Hindlimb muscle (tissue), 1 donor: ENCODE measurements at regions not wholly inside any gene's neighbourhood (a gene's known extent, or its start where the extent isn't known, plus 50 kb on each side); places are given as distances from the start of the nearest gene placed in this dataset.

Experiments
- DNase-seq: peaks from one replicate; pipeline ENCODE4 v3.0.0-alpha.2; 2013

- no peak for DNase-seq
Measured at GRCh38 chrX:15191830-15192229, 78.1 kb downstream of the ASB9 start.

DNA sequence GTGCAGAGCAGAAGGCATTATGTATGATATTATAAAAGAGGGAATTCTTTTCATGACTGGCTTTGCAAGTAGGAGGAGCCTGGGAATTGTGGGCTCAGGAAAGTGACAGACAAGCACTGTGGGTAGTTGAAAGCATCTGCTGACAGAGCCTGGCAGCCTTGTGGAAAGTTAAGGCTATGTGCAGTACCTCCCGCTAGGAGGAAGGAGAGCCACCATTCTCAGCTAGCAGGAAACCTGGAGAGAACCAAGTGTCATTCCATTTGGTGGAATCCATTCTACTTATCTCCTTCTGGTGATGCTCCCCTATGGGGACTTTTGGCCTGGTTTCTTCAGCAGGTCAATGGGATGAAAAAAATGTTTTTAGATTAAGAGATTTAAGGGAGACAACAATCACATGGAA lies 81.8 kb downstream of the ASB9 start:
- DNase-seq = no peak

DNA sequence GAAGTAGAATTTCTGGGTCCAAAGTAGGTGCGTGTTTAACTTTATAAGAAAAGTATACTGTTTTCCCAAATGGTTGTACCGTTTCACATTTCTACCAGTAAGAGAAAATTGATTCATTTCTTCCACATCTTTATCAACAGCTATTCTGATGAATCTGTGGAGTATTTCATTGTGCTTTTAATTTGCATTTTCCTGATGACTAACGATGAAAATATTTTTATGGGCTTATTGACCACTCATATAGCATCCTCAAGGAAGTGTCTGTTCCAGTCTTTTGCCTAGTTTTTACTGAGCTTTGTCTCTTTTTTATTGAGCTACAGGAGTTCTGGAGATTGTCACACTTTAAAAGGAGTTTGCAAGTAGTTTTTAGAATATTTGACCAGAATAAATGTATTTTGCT lies 92.6 kb downstream of the ASB9 start:
- DNase-seq = no peak

DNA sequence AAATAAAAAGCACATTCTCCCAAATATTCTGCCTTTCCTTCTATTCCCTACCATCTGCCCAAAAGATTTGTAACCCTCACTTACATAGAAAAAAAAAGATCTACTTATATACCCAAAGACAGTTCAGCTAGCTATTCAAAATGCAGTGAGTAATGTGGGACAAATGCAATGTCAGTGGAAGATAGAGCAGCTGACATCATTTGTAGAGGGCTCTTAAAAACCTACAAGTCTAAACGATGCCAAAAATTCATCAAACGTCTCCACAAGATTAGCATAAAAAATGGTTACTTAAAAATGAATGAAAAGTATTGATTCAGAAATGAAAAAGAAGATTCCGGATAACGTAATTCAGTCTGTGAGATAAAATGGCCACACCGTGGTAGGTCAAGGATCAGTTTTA lies 96.5 kb downstream of the ASB9 start:
- no peak for DNase-seq

GRCh38 chrX:15170927-15171326 lies 99.0 kb downstream of the ASB9 start:
- DNase-seq = no peak

GRCh38 chrX:15167826-15168225 lies 102.1 kb downstream of the ASB9 start:
- no peak for DNase-seq

DNA sequence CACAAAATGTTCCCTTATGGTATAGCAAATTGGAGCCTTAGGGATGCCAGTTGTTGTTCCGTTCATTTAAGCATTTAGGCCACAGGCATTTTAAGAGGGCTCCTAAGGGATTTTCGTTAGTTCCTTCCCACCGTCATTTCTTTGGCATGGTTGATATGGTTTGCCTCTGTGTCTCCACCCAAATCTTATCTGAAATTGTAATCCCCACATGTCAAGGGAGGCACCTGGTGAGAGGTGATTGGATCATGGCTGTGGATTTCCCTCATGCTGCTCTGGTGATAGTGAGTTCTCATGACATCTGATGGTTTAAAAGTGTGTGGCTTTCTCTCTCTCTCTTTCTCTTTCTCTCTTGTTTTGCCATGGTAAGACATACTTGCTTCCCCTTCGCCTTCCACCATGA lies 104.1 kb downstream of the ASB9 start:
- DNase-seq = no peak

- no peak for DNase-seq
Measured at GRCh38 chrX:15163131-15163530, 106.8 kb downstream of the ASB9 start.

- no peak for DNase-seq
Measured at GRCh38 chrX:15160558-15161095, 109.3 kb downstream of the ASB9 start.

GRCh38 chrX:15158736-15159406 lies 111.0 kb downstream of the ASB9 start:
- no peak for DNase-seq

DNA sequence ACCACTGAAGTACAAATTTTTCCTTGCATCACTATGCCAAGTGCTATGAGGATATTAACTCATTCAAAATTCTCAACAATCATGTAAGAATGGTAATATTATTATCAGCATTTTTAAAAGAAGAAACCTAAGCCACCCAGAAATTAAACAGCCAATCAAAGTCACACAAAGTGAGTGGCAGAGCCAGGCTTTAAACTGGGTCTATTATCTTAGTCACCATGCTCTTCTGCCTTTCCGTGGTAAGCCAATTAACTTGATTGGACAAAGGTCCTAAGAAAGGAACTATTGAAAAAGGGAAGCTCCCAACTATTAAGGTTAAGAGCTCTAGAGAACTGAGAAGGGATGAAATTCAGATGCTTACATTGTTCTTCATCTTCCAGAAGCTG lies 111.5 kb downstream of the ASB9 start:
- no peak for DNase-seq

DNA sequence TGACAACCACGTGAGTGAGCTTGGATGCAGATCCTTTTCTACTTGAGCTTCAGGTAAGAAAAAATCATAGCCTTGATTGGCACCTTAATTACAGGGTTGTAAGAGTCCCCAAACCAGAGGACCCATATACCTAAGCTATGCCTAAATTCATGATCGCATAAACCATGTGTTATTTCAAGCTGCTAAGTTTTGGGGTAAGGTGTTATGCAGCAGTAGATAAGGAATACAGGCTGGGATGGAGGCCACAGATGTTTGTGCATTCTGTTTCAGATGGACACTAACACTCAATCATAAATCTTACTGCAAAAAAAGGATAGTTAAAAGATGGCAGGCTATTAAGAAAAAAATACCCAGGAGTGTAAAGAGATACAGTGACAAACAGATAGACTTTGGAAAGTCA lies 112.3 kb downstream of the ASB9 start:
- DNase-seq = no peak

DNA sequence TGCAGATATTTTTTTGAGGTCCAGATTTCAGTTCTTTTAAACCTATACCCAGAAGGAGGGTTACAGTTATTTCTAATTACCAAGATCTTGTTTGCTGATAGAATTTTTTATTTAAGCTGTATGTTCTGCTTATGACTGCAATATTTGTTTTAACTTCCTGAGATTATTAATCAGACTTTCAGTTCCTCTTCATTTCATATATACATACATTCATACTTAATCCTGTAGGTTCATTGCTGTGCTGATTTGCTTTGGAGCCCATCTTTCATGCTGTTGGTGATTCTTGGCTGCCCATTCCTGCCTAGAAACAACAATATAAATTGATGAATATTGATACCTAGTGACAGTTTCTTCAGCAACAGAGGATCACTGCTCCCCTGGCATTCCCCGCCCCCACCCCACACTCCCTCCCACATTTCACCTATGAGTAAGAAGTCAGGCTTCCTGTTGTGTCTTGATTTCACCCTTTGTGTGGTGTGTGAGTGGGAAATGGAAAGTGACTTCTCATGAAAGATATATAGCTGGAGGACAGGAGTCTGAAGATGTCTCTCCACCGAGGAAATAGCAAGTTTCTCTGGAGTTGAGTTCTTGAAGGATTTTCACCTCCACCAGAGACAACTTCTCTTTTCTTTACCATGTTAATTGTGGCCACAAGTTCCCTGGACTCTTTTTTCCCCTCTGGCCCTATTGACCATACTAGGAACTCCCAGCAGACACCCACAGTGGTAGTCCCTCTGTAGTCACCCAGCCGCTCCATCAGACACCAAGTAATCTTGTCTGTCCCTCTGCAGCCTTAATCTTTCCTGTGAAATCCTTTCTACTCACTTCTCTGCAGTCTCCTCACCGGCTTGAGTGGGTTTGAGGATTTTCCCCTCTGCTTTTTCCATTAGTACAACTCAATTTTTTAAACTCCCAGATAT lies 118.4 kb downstream of the ASB9 start:
- DNase-seq = no peak

DNA sequence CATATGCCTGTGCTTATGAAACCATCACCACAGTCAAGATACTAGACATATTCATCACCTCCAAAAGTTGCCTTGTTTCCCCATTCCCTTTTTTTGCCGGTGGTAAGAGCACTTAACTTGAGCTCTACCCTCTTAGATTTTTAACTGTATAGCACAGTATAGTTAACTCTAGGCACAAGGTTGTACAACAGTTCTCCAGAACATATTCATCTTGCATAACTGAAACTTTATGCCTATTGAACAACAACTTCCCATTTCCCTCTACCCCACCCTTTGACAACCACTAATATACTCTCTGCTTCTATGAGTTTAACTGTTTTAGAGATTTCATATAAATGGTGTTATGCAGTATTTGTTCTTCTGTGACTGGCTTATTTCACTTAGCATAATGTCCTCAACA lies 119.3 kb downstream of the ASB9 start:
- no peak for DNase-seq

- DNase-seq = no peak
Measured at GRCh38 chrX:15146515-15146914, 123.4 kb downstream of the ASB9 start.

GRCh38 chrX:15143825-15144121 lies 126.1 kb downstream of the ASB9 start:
- peak; percentile 0 for DNase-seq

DNA sequence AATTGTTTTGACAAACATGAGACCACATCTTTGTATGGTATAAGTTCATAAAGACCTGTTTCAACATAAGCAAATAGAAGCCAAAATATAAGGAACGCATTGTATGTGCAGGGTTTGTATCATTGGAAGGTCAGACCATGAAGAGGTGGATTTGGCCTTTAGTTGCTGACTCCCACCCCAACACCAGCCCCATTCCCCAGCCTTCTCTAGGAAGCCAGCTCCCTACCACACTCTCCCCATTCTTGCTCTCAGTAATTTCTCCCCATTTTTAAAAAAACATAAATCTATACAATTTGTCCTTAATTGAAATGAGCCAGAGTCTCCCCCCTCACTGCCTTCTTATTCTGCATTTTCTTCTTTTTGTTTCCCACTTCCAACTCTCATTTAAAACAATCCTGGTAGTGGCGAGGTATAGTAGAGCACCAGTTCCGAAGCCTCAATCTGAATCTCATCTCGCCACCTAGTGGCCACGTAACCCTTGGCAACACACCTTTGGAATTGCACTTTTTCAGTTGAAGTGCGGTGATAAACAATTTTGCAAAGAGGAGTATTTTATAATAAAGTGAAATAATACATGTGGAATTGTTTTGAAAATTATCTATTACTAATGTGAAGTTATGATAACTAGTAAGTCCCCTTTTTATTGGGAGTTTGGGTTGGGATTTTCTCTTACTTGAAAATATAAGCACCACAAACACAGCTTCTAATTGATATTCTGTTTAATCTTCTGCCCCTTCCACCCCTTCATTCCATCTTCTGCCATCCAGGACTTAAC lies 126.6 kb downstream of the ASB9 start:
- peak; percentile 25 for DNase-seq

DNA sequence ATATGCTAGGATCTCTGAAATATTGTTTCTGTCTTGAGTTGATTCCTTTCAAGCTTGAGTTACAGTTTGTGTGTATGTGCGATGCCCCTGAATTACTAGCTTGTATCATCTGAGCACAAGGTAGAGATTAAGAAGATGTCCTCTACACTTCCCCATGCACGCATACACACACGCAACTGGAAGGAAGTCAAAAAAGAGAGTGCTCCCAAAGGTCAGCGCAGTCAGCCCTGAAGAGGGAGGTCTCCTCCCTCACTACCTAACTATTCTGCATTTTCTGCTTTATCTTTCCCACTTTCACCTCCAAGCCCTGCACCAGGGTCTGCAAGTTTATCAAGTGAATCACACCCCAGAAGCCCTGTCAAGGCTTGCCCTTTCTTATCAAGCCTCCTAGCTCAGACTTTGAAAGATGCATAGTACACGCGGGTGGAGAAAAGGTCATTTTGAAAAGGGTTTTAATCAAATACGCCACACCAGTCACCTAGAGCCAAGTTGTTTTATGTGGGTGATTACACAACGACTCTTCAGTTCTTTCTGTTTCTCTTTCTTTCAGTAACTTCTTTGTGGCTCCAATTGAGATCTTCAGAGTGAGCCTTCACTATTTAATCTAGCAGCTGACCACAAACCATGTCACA lies 127.7 kb downstream of the ASB9 start:
- DNase-seq = no peak

DNA sequence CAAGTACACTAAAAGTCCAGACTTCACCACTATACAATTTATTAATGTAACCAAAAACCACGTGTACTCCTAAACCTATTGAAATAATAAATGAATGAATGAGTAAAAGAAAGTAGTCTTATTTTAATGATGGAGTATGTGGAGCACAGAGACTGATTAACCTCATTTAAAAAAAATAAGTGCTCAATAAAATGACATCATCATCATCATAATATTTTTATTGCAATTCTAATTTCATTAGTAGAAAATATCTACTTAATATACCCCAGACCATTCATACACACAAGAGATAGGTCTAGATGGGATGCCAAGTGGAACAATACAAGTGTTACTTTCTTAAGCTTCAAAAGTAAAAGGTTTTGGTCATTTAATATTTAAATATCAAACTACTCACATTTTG lies 133.1 kb downstream of the ASB9 start:
- DNase-seq = no peak

DNA sequence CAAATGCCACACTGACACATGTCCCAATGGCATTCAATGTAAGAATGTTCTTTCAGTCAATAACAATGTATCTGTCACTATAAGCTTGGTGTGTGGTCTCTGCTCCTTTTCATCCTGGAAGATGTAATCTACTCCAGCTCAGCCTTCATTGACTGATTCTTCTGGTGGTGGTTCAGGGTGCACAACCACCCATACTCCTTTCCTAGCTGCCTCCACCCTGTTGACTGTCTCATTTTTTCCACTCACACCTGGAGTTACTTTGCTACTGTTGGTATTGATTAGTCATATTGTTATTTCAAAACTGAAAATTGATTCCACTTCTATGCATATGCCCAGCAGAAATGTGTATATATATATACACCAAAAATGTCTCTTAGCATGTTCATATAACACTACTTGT lies 140.5 kb downstream of the ASB9 start:
- DNase-seq = no peak

GRCh38 chrX:15128861-15129260 lies 141.0 kb downstream of the ASB9 start:
- no peak for DNase-seq

GRCh38 chrX:15127010-15127409 lies 142.9 kb downstream of the ASB9 start:
- no peak for DNase-seq

DNA sequence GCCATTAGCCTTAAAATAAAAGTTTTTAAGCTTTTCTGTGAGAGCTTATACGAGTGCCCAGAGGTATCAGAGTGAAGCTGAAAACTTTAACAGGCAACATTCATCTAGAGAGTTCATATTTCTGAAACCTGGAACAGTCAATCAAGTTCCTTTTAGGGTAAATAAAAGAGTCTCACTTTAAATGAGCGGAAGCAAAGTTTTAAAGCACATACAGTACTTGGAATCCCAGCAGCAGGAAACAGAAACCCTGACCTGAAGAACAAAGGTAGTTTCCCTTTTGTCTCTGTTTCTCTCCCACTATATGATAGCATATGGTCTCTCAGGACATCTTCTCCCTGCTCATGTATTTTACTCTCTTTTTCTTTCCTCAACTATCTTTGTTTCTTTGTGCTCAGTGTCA lies 153.0 kb downstream of the ASB9 start:
- DNase-seq = no peak
